Esophagus mucosa (tissue), 1 donor: ENCODE measurements at regions not wholly inside any gene's neighbourhood (a gene's known extent, or its start where the extent isn't known, plus 50 kb on each side); places are given as distances from the start of the nearest gene placed in this dataset.
A peak's percentile ranks its signal among the peaks of the same experiment; 100 is the strongest.

Experiments used
- ATAC-seq: fragments of 200-7000 bp; cut with Tn5 transposase; one replicate; pipeline ENCODE4 v1.9.1; 2020
- donor health status: DM: yes; HTN: yes; CAD: no.

DNA sequence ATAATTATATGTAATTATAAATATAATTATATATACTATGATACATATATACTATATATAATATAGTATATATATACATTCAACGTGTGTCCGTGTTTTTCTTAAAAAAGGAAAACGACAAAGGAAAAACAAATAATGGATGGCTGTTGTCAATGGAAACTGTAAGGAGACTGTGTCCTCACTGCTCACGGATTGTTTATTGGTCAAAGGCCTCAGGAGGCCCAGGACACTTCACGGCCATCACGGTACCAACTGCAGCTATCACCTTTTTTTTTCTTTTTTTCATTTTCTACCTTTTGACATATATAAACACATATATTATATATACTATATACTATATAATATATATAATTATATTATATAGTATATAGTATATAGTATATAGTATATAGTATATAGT is 113.4 kb downstream of the SPTSSA start:
- no peak for ATAC-seq

DNA sequence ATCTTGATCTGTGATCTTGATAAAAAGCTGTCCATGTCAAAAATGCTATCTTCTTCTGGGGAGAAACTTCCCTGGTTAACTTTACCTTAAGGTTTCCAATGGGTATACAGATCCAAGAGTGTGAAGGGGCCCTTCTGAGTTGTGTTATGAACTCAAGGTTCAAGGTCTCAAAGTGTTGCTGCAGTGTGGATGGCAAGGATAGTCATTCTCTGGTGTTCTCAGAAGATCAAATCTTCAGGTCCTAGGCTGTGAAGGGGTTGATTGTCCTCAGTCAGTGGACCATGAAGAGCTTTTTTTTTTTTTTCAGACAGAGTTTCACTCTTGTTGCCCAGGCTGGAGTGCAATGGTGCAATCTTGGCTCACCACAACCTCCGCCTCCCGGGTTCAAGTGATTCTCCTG is 114.4 kb downstream of the SPTSSA start:
- peak; percentile 35 for ATAC-seq

DNA sequence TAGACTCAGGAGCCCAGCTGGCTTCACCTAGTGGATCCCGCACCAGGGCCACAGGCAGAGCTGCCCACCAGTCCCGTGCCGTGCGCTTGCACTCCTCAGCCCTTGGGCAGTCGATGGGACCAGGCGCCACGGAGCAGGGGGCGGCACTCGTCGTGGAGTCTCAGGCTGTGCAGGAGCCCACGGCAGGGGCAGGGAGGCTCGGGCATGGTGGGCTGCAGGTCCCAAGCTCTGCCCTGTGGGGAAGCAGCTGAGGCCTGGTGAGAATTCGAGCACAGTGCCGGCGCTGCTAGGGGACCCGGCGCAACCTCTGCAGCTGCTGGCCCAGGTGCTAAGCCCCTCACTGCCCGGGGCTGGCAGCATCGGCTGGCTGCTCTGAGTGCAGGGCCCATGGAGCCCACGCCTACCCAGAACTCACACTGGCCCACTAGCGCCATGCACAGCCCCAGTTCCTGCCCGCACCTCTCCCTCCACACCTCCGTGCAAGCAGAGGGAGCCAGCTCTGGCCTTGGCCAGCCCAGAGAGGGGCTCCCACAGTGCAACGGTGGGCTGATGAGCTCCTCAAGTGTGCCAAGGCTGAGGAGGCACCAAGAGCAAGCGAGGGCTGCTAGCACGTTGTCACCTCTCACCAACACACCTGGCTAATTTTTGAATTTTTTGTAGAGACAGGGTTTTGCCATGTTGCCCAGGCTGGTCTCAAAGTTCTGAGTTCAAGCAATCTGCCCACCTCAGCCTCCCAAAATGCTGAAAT is 116.1 kb downstream of the SPTSSA start:
- ATAC-seq: no peak

DNA sequence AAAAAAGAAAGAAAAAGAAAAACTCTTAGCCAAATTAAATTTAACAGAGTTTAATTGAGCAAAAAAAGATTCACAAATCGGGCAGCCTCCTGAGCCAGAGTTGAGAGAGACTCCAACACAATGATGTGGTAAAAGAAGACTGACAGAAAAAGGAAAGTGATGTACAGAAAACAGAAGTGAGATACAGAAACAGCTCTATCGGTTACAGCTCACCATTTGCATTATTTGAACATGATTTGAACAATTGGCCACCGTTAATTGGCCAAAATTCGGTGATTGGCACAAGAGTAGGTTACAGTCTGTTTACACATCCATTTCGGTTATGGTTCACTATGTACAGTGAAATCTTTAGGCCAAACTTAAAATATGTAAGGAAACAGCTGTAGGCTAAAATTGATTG is 117.7 kb downstream of the SPTSSA start:
- ATAC-seq: no peak

DNA sequence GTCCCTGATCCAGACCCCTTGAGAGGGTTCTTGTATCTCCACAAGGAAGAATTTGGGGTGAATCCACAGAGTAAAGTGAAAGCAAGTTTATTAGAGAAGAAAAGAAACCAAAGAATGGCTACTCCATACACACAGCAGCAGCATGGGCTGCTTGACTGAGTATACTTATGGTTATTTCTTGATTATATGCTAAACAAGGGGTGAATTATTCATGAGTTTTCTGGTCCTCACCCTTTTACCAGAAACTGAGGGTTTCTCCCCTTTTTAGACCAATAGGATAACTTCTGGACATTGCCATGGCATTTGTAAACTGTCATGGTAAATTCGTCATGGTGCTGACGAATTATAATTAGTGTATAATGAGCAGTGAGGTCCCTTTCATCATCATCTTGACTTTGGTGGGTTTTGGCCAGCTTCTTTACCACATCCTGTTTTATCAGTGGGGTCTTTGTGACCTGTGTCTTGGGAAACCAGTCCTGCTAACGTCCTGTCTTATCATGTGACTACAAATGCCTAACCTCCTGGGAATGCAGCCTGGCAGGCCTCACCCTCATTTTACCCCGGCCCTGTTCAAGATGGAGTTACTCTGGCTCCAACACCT is 121.9 kb downstream of the SPTSSA start:
- no peak for ATAC-seq

DNA sequence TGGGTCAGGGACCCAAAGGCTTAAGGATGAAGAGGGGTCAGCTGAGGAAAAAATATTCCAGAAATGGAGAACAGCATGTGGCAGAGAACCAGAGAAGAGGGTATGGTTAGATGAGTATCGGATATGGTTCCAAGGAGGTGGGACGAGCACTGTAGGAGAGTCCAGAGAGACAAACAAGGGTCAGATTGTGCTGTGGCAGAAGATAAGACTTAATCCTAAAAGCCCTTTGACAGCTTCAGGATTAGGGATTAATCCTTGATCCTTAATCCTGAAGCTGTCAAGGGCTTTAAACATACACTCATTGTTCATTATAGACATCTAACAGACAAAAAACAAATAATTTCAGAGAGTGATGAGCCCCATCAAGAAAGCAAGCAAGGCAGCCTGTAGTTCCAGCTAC is 124.0 kb downstream of the SPTSSA start:
- ATAC-seq: no peak

DNA sequence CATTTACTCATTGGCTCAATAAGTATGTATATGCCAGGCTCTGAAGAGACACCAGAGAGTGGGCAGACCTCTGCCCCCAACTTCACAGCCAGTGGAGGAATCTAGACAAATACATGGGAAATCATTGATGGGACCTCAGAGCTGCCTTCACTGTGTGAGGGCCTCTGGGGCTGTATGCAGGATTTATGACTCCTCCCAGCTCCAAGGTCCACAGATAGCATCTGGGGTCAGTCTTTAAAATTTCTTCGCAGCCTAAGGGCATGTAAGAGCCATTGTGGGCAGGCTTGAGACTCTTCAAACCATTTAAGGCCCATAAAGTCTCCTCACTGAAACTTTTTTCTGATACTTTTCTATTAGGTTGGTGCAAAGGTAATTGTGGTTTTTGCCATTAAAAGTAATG is 125.5 kb downstream of the SPTSSA start:
- no peak for ATAC-seq

DNA sequence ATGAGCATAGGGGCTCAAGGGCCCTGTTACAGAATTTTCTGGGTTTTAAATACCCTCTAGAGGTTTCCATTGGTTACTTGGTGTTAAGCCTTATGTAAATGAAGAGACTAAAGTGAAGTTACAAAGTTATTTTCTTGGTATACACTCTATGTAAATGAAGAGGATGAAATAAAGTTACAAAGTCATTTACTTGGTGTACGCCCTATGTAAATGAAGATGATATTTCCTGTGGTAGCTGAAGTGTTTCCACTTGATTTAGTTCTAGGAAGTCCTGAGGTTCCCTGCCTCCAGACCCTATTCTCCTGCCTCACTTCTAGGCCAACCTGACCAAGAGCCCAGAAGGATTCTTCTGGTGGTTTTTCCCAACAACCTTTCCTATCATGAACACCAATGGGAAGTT is 126.1 kb downstream of the SPTSSA start:
- ATAC-seq: no peak

DNA sequence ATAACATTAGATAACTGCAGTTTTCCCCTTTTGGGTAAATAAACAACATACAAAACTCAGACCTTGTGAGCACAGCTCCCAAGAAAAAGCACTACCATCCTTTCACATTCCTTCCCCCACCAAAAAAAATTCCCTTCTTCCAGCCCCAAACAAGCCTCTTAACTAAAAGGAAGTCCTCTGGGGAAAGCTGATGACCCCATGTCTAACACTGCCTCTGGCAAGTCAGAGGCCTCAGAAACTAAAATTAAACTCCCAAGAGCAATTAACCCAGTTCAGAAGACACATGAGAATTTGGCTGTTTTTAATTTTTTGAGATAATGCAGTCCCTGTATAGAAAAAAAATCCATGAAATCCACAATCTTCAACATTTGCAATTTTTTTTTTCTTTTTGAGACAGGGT is 127.7 kb downstream of the SPTSSA start:
- no peak for ATAC-seq

DNA sequence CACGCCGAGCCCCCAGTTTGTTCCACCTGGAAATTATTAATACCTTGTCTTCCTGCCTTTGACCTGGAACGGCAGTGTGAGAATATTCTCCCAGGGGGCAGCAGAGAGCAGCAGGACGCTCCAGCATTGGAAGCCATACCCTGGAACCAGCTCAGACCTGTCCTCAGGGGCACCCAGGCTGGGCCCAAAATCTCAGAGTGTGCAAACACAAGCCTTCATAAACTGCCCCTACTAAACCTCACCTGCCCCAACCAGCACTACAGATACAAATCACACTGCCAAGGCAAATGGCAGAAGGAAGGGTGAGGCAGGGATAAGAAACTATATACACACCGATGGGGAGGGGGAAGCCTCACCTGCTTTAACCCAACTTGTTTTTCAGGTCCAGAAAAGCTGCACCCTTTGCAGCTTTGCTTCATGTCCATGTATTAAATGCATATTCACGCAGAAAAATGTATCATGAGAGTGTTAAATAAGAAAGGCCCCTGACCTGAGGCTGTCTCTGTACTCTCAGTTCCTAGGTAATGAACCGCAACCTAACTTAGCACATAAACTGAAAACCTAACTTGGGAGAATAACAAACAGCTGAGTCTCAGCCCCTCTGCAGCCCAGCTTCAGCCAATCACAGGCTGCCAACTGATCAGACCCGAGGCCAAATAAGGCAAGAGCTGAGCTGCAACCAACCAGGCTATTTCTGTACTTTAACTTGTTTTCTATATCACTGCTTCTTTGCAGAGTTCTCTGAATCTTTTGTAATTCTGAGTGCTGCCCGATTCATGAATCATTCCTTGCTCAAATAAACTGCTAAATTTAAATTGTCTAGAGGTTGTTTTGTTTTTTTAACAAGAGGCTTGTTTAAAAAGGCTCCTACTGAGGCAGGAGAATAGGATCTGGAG is 130.1 kb downstream of the SPTSSA start:
- peak; percentile 95 for ATAC-seq

DNA sequence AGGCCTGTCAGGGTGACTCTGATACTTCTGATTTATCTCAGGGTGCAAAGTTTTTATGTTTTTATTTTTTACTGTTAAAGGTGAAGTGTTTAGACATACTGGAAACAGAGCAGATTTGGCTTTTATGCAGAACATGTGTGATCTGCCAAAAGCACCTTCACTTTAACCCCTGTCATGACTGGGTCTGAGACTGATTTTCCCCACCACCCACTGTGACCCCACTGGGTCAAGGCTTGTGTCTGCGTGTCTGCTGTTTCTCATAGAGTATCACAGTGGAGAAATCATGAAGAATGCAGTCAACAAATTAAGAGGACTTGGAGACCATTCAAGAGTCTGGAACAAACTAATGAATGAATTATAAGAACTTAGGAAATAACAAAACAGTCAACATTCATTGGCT is 131.2 kb downstream of the SPTSSA start:
- ATAC-seq: no peak

DNA sequence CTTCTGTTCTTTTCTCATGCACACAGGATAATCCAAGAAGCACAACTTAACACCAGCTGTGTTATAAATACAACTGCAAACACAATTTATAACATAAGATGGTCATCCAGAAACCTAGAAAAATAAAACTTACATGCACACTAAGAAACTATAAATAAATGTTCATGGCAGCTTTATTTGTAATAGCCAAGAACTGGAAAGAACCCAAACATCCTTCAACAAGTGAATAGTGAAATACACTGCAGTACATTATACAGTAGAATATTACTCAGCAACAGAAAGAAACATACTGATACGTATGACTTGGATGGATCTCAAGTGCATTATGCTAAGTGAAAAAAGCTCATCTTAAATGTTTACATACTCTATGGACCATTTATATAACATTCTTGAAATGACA is 132.7 kb downstream of the SPTSSA start:
- ATAC-seq: no peak

DNA sequence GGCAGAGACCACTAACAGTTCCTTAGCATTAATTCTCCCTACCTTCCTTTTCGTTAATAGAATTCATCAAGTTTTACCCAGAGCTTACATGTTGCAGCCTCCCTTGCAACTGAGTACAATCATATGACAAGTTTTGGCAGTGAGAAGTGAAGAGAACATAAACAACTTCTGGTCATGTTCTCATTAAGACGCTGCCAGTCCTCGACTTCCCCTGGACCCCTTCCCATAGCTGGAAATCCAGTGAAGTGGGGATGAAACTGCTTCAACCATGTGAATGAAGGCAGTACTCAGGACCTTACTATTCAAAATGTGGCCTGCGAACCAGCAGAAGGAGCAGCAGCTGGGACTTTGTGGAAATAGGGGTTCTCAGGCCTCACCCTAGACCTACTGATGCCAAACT is 133.9 kb downstream of the SPTSSA start:
- ATAC-seq: no peak

DNA sequence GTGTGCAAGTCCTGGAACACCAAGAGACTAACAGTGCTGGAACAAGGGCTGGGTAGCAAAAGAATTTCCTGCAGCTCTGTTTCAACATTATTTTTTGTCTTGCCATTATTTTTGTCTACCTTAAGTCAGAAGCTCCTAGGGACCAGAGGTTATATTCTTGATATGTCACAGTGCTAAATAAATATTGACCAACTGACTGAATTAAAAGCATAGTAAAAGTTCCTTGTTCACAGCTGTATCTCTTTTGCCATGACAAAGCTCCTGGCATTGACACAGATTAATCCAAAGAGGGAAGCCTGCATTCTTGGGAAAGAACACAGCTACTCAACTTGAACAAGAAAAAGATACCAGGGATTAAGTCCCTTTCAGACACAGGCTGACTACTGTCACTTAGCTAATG is 136.5 kb downstream of the SPTSSA start:
- no peak for ATAC-seq

DNA sequence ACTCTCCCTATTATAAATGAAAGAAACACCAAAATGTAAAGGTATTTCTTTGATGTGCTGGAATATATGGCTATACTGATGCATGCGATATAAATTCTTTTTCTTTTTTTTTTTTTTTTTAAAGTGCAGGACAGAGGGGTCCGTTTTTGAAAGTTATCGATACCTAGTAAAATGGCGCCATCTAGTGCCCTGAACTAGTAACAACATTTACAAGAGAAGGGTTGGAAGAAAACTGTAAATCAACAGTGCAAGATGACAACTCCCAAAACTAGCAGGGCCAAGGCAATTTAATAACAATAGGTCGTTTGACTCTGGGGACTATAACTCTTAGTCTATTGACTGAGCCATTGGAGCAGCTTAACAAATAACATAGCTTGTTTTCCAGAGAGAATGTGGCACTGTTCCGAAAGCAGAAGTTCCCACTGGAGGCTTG is 137.7 kb downstream of the SPTSSA start:
- peak; percentile 36 for ATAC-seq

DNA sequence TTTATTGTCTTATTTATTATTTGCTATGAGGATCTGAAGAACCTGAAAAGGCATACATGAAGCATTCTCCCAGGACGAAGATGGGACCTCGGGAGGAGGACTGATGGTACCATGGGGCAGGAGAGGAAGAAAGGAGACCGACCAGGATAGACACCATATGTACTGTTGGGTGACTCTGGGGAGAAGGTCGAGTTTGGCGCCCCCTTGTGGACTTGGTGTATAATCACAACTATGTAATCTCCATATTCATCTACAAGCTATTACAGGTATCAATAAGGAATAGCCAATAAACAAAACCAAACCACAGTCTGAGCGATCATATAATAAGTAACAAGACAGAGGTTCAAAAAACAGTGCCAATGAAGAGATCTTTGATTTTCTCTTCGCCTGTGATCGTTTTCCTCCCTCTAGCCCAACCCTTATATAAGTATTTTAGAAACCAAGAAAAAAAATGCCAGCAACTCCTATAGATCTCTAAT is 139.1 kb downstream of the SPTSSA start:
- ATAC-seq: peak; percentile 73

DNA sequence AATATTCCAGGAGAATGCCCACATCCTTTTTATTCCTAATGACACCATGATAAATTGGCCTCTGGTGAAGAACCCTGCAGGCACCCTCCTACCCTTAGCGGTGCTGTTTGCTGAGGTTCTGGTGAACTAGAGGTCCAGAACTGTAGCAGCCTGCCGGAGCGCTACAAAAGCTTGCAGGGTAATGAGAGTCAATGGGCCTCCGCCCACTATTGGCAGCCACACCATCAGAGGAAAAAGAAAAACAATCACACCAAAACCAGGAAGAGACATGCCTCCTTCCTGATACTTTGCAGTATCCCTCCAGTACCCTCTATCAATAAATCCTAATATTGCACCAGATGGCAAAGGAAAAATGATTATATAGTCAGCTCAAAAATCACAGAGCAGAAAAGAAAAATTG is 142.9 kb downstream of the SPTSSA start:
- no peak for ATAC-seq

DNA sequence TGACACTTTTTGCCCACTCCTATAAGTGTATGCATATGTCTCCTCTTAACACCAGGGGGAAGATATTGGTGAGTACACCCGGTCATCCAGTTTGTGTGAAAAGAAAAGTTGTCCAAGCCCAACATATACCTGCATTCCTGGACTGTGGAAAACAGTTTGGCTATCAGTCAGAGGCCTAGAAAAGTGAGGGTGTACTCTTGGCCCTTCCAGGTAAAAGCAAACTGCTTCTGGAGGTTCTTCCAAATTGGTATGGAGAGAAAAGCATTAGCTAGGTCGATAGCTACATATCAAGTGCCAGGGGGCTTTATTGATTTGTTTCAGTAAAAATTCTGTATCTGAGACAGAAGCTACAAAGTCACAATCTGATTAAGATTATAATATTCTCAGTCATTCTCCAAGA is 144.0 kb downstream of the SPTSSA start:
- ATAC-seq: no peak

DNA sequence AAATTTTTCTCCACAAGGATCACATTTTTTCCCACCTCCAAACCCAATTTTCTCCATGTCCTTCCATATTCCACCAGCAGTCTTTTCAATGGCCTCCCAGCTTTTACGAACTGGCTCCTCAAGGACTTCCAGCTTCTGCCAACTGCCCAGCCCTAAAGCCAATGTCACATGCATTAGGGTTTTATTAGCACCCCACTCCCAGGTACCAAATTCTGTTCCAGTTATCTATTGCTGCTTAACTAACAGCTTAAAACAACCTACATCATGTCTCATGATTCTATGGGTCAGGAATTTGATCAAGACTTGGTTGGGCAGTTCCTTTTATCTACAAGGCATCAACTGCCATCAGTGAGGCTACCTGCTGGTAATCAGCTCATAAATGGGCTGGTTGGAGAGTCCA is 151.3 kb downstream of the SPTSSA start:
- ATAC-seq: no peak

DNA sequence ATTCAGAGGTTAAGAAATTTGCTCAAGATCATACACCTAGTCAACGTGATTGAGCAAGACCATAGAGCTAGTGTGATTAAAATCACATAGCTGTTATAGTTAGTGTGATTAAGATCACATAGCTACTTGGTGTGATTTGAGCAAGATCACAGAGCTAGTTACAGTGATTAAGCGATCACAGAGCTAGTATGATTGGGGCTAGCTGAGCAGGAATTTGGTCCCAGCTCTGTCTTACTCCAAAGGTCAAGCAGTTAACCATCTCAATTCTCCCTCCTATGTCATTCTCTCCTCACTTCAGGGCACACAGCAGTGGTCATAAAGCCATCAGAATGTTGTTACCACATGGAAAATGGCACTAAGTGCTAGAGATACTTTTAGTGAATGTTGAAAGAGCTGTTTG is 158.2 kb downstream of the SPTSSA start:
- ATAC-seq: no peak

DNA sequence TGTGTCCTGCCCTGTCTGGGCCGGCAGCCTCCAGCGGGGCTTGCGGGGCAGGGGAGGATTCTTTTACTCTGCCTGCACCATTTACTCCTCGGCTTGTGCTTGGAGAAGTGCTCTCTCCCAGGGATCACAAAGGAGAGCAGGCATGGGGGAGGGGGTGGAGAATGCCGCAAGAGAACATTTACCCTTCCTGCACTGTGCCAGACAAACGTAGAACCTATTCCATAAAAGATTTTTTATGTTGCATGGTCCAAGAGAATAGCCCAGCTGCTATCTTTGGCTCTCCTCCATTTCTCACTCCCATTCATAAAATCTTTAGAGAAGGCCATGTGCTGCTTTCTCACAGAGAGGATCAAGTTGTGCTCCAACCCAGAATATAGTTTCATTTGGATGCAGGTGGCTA is 159.4 kb downstream of the SPTSSA start:
- no peak for ATAC-seq

DNA sequence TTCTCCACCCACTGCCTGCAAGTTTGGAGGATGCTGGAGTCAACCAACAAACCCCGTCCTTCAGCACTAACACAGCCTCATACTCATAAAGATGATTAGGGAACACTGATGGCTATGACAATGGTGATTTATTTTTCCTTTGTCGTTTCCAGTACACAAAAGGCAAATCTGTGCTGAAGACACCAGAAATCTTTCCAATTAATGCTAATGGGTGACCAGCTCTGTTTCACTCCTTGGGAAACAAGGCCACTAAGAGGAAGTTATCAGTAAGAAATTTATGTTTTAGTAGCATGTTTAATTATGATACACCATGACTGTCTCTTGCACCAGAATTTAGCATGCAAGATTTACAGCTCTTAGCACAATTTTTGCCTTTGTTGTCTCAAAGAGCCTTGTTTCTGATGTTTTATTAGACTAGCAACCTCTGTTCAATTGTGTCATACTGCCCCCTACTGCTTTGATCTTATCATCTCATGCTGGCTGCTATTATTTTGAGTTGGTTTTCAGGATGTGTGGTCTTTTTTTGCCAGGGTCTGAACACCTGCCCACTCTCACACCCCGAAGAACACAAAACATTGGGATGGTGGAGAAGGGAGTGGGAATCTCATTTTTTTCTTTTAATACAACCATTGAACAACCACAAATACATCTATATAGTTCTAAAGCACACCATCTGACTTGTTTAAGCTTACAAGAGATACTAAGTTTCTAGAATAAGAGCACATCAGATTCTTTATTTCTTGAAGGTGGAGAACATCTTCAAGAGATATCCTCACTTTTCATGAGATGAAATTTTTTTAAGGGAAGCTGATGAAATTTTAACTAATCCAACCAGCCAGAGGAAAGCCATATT is 160.9 kb downstream of the SPTSSA start:
- peak; percentile 26 for ATAC-seq

DNA sequence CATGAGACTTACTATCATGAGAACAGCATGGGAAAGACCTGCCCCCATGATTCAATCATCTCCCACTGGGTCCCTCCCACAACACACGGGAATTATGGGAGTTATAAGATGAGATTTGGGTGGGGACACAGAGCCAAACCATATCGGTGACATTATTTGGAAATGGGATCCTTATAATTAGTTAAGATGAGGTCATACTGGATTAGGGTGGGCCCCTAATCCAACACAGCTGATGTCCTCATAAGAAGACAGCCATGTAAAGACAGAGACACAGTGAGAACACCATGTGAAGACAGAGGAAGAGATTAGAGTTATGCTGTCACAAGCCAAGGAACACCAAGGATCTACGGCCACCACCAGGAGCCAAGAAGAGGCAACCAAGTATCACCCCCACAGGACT is 161.7 kb downstream of the SPTSSA start:
- ATAC-seq: no peak
